GM23338 (cell line): ENCODE measurements at regions not wholly inside any gene's neighbourhood (a gene's known extent, or its start where the extent isn't known, plus 50 kb on each side); places are given as distances from the start of the nearest gene placed in this dataset.

ENCODE experiments used
- ATAC-seq: fragments of 200-7000 bp; cut with Tn5 transposase; 3 replicates; pipeline ENCODE4 v1.9.1; 2020
- DNase-seq: peaks from one replicate; pipeline ENCODE4 v3.0.0-alpha.2; 2015; ENCODE audit warnings: low spot score
- H2AFZ ChIP-seq: fragments of 200-600 bp; sonication (generic); 2 replicates; pipeline ENCODE4 v1.8.0; 2016; ENCODE audit warnings: antibody characterized with exemption, mild to moderate bottlenecking, moderate library complexity
- H3F3A ChIP-seq: fragments of 200-600 bp; sonication (generic); replicated peaks from 2 replicates; pipeline ENCODE4 v1.8.0; 2017; ENCODE audit warnings: antibody characterized with exemption, mixed run types, low read depth
- H3K27ac ChIP-seq: fragments of 200-600 bp; sonication (generic); 2 replicates; pipeline ENCODE4 v1.6.1; 2016; ENCODE audit warnings: low read depth
- H3K27me3 ChIP-seq: fragments of 200-600 bp; sonication (generic); 2 replicates; pipeline ENCODE4 v1.8.0; 2016; ENCODE audit warnings: mild to moderate bottlenecking, mixed run types, moderate library complexity; ENCODE audit not compliant: insufficient read depth
- H3K36me3 ChIP-seq: fragments of 200-600 bp; sonication (generic); 2 replicates; pipeline ENCODE4 v1.8.0; 2016; ENCODE audit warnings: mild to moderate bottlenecking; ENCODE audit not compliant: insufficient read depth
- H3K4me1 ChIP-seq: fragments of 200-600 bp; sonication (generic); 2 replicates; pipeline ENCODE4 v1.8.0; 2016; ENCODE audit warnings: mild to moderate bottlenecking, moderate library complexity; ENCODE audit not compliant: insufficient read depth
- H3K4me2 ChIP-seq: fragments of 200-600 bp; sonication (generic); 2 replicates; pipeline ENCODE4 v1.7.1; 2017; ENCODE audit warnings: mixed run types
- H3K4me3 ChIP-seq: fragments of 200-600 bp; sonication (generic); 2 replicates; pipeline ENCODE4 v1.6.1; 2016; ENCODE audit warnings: mixed run types
- H3K79me2 ChIP-seq: fragments of 200-600 bp; sonication (generic); replicated peaks from 2 replicates; pipeline ENCODE4 v1.8.0; 2017; ENCODE audit warnings: mild to moderate bottlenecking; ENCODE audit not compliant: insufficient read depth
- H3K9me2 ChIP-seq: fragments of 200-600 bp; sonication (generic); 2 replicates; pipeline ENCODE4 v1.8.0; 2017; ENCODE audit not compliant: insufficient read depth
- H4K20me1 ChIP-seq: fragments of 200-600 bp; sonication (generic); replicated peaks from 2 replicates; pipeline ENCODE4 v1.8.0; 2017; ENCODE audit warnings: mild to moderate bottlenecking; ENCODE audit not compliant: insufficient read depth
- H3K27ac Mint-ChIP-seq: 2 replicates; pipeline ENCODE4 v1.8.0; 2020; ENCODE audit warnings: inconsistent platforms, mild to moderate bottlenecking, moderate library complexity, mixed read lengths
- H3K27me3 Mint-ChIP-seq: 3 replicates; pipeline ENCODE4 v1.8.0; 2022; ENCODE audit warnings: low read depth, mild to moderate bottlenecking, moderate library complexity, mixed read lengths, inconsistent platforms; ENCODE audit not compliant: insufficient read depth, poor library complexity
- H3K36me3 Mint-ChIP-seq: 3 replicates; pipeline ENCODE4 v1.8.0; 2021; ENCODE audit warnings: low read depth, mild to moderate bottlenecking, inconsistent platforms, moderate library complexity, mixed read lengths
- H3K4me1 Mint-ChIP-seq: 3 replicates; pipeline ENCODE4 v1.8.0; 2020; ENCODE audit warnings: mild to moderate bottlenecking, inconsistent platforms, mixed read lengths
- H3K4me3 Mint-ChIP-seq: 3 replicates; pipeline ENCODE4 v1.8.0; 2021; ENCODE audit warnings: moderate library complexity, mild to moderate bottlenecking, inconsistent platforms, mixed read lengths
- H3K9me3 Mint-ChIP-seq: 3 replicates; pipeline ENCODE4 v1.8.0; 2020; ENCODE audit warnings: moderate library complexity, mild to moderate bottlenecking, inconsistent platforms, mixed read lengths
- CTCF ChIP-seq, 2 experiments: fragments of 200-600 bp in 1 of 2; sonication (generic) in 1 of 2; conservative IDR thresholded peaks; 2 replicates each; pipeline versions ENCODE4 v1.5.1 to v1.6.1; 2016 to 2017; ENCODE audit warnings: antibody characterized with exemption in 2 of 2, low read depth in 2 of 2, mild to moderate bottlenecking in 2 of 2, moderate library complexity in 1 of 2
- EZH2 ChIP-seq: fragments of 200-600 bp; sonication (generic); IDR thresholded peaks from one replicate; pipeline ENCODE4 v1.8.0; 2017; ENCODE audit warnings: antibody characterized with exemption, mild to moderate bottlenecking, low read depth; ENCODE audit not compliant: unreplicated experiment
- EZH2phosphoT487 ChIP-seq: fragments of 200-600 bp; sonication (generic); IDR thresholded peaks from one replicate; pipeline ENCODE4 v1.8.1; 2018; ENCODE audit warnings: antibody characterized with exemption; ENCODE audit not compliant: unreplicated experiment
- JUNB ChIP-seq: IDR thresholded peaks from one replicate; pipeline ENCODE4 v1.6.1; 2016; ENCODE audit warnings: antibody characterized with exemption; ENCODE audit not compliant: unreplicated experiment
- POLR2AphosphoS5 ChIP-seq: IDR thresholded peaks from 2 replicates; pipeline ENCODE4 v1.6.1; 2016; ENCODE audit warnings: antibody characterized with exemption, low read depth
- REST ChIP-seq: IDR thresholded peaks from one replicate; pipeline ENCODE4 v1.6.1; 2018; ENCODE audit warnings: antibody characterized with exemption; ENCODE audit not compliant: unreplicated experiment
- STAT1 ChIP-seq: IDR thresholded peaks from one replicate; pipeline ENCODE4 v1.6.1; 2016; ENCODE audit warnings: antibody characterized with exemption; ENCODE audit not compliant: unreplicated experiment
- ZNF114 ChIP-seq: fragments of 250-450 bp; sonication (Bioruptor Pico); IDR thresholded peaks from 2 replicates; pipeline ENCODE4 v1.5.0; 2020; ENCODE audit warnings: mild to moderate bottlenecking, moderate library complexity
- ZNF462 ChIP-seq: fragments of 250-450 bp; sonication (Bioruptor Pico); IDR thresholded peaks from 2 replicates; pipeline ENCODE4 v1.5.0; 2020; ENCODE audit warnings: mild to moderate bottlenecking, moderate library complexity

GRCh38 chr9:134229466-134230091 is 65.2 kb upstream of the RNU6ATAC start:
- no peaks in the 10 kb centered on the region for H3K36me3 Mint-ChIP-seq

More at GRCh38 chr9:134229466-134230091, 65.2 kb upstream of the RNU6ATAC start:
- Mint-ChIP-seq H3K4me1 (peaks cover 3% of the 10 kb centered on the region; the same call in 2 of the 3 replicates), H3K27ac (no peak overlapping the region), H3K9me3 (no peaks in the 10 kb centered on the region; the same call in 2 of the 3 replicates), H3K4me3 (no peak overlapping the region), H3K27me3 (peaks cover 4% of the 10 kb centered on the region)
- H3F3A ChIP-seq: no peaks in the 10 kb centered on the region
- no peak overlapping the region for H3K4me3 ChIP-seq
- no peaks in the 10 kb centered on the region for H3K9me2 ChIP-seq
- H4K20me1 ChIP-seq: no peaks in the 10 kb centered on the region
- no peaks in the 10 kb centered on the region for H3K36me3 ChIP-seq
- no peak overlapping the region for H3K4me2 ChIP-seq
- no peaks in the 10 kb centered on the region for H3K27me3 ChIP-seq
- ATAC-seq: no peak
- no peaks in the 10 kb centered on the region for H3K79me2 ChIP-seq
- TF ChIP-seq EZH2phosphoT487 (no peak), ZNF114 (no peak), STAT1 (no peak), EZH2 (no peak), POLR2AphosphoS5 (no peak), JUNB (no peak), CTCF (conservative IDR thresholded peaks at IDR 0.05; ENCODE audit: low read depth in 2 of 2) (no peak), ZNF462 (CRISPR knock-in tag) (no peak), REST (no peak)
- no peak for DNase-seq
- H3K4me1 ChIP-seq: no peaks in the 10 kb centered on the region
- H2AFZ ChIP-seq: no peak overlapping the region
- H3K27ac ChIP-seq: no peak overlapping the region
